Hematopoietic multipotent progenitor cell treated with erythropoietin and hydrocortisone succinate and interleukin-3 and kit ligand, for 4 days (in vitro differentiated cells): ENCODE measurements at regions not wholly inside any gene's neighbourhood (a gene's known extent, or its start where the extent isn't known, plus 50 kb on each side); places are given as distances from the start of the nearest gene placed in this dataset.
A peak's percentile ranks its signal among the peaks of the same experiment; 100 is the strongest.
"Not testable (repeated sequence)": the region's sequence is repeated elsewhere in the genome, so short reads cannot be mapped to it uniquely, and the experiment has no call there.

Experiments used
- DNase-seq: peaks from one replicate; pipeline ENCODE4 v3.0.0-alpha.2; 2015

GRCh38 chr18:27361477-27361876 lies 176.4 kb upstream of the CHST9 start:
- no peak for DNase-seq

GRCh38 chr18:27355308-27355707 lies 170.2 kb upstream of the CHST9 start:
- no peak for DNase-seq

GRCh38 chr18:27353273-27353672 lies 168.2 kb upstream of the CHST9 start:
- DNase-seq: no peak

- DNase-seq: no peak
Measured at GRCh38 chr18:27349284-27349882, 164.3 kb upstream of the CHST9 start.

GRCh38 chr18:27331606-27332005 lies 146.5 kb upstream of the CHST9 start:
- no peak for DNase-seq

GRCh38 chr18:27314996-27315395 lies 129.9 kb upstream of the CHST9 start:
- no peak for DNase-seq

- no peak for DNase-seq
Measured at GRCh38 chr18:27313678-27314077, 128.6 kb upstream of the CHST9 start.

GRCh38 chr18:27312853-27313252 lies 127.7 kb upstream of the CHST9 start:
- no peak for DNase-seq

- DNase-seq: no peak
Measured at GRCh38 chr18:27312153-27312552, 127.0 kb upstream of the CHST9 start.

GRCh38 chr18:27311114-27311513 lies 126.0 kb upstream of the CHST9 start:
- no peak for DNase-seq

GRCh38 chr18:27301615-27302378 lies 116.7 kb upstream of the CHST9 start:
- DNase-seq: no peak

- DNase-seq: peak; percentile 2
Measured at GRCh38 chr18:27298214-27298804, 113.2 kb upstream of the CHST9 start.

GRCh38 chr18:27285973-27286562 lies 101.0 kb upstream of the CHST9 start:
- not testable (repeated sequence) for DNase-seq

- no peak for DNase-seq
Measured at GRCh38 chr18:27278131-27278530, 93.0 kb upstream of the CHST9 start.

- no peak for DNase-seq
Measured at GRCh38 chr18:27277554-27277953, 92.4 kb upstream of the CHST9 start.

- DNase-seq: no peak
Measured at GRCh38 chr18:27276886-27277285, 91.8 kb upstream of the CHST9 start.

- DNase-seq: no peak
Measured at GRCh38 chr18:27276479-27276878, 91.4 kb upstream of the CHST9 start.

GRCh38 chr18:27274901-27275300 lies 89.8 kb upstream of the CHST9 start:
- no peak for DNase-seq

- no peak for DNase-seq
Measured at GRCh38 chr18:27270508-27270907, 85.4 kb upstream of the CHST9 start.

GRCh38 chr18:27263369-27263768 lies 78.3 kb upstream of the CHST9 start:
- no peak for DNase-seq

GRCh38 chr18:27261769-27262549 lies 76.9 kb upstream of the CHST9 start:
- no peak for DNase-seq

- no peak for DNase-seq
Measured at GRCh38 chr18:27253571-27253970, 68.5 kb upstream of the CHST9 start.

GRCh38 chr18:27250471-27250870 lies 65.4 kb upstream of the CHST9 start:
- DNase-seq: no peak
